ENCODE measurements at regions not wholly inside any gene's neighbourhood (a gene's known extent, or its start where the extent isn't known, plus 50 kb on each side); places are given as distances from the start of the nearest gene placed in this dataset.
"Not testable (repeated sequence)": the region's sequence is repeated elsewhere in the genome, so short reads cannot be mapped to it uniquely, and the experiment has no call there.

DNA sequence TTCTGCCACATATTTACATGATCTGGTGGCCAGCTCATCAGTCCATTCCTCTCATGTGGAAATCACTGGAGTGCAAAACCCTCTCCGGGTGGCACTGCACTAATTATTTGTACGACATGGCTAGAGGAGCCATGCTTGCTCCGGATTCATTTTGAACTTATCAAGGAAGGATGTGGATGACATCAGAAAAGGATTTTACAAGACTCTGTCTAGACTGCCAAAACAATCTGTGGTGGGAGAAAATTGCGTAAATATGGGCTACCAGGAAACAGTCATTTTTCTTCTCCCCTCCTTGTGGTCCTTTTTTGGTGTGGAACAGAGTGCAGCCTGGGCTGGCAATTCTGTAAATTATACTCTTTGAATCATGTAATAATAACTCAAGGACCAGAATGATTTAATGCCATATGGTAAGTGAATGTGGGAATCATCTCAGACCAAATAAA, 123.4 kb upstream of the IFNE start:
- Mint-ChIP-seq H3K4me3 (no peak overlapping the region), H3K27ac (no peak overlapping the region), H3K27me3 (no peaks in the 10 kb centered on the region), H3K9me3 (no peaks in the 10 kb centered on the region), H3K36me3 (ENCODE audit: low read depth) (no peaks in the 10 kb centered on the region), H3K4me1 (ENCODE audit: low read depth) (peaks cover 34% of the 10 kb centered on the region)
- DNase-seq: no peak

- no peak overlapping the region for H3K4me3 Mint-ChIP-seq
- DNase-seq: no peak
- no peaks in the 10 kb centered on the region for H3K36me3 Mint-ChIP-seq (ENCODE audit: low read depth)
- H3K4me1 Mint-ChIP-seq (ENCODE audit: low read depth): peaks cover 55% of the 10 kb centered on the region
- H3K27ac Mint-ChIP-seq: no peak overlapping the region
- no peaks in the 10 kb centered on the region for H3K27me3 Mint-ChIP-seq
- no peaks in the 10 kb centered on the region for H3K9me3 Mint-ChIP-seq
Observed at GRCh38 chr9:21607576-21607975, 125.5 kb upstream of the IFNE start.

- H3K4me1 Mint-ChIP-seq (ENCODE audit: low read depth): peaks cover 56% of the 10 kb centered on the region
Observed at GRCh38 chr9:21608200-21608599, 126.1 kb upstream of the IFNE start.

GRCh38 chr9:21609506-21609905, 127.4 kb upstream of the IFNE start:
- H3K9me3 Mint-ChIP-seq: no peaks in the 10 kb centered on the region
- peaks cover 66% of the 10 kb centered on the region for H3K4me1 Mint-ChIP-seq (ENCODE audit: low read depth)
- H3K4me3 Mint-ChIP-seq: no peak overlapping the region
- DNase-seq: no peak
- H3K27me3 Mint-ChIP-seq: no peaks in the 10 kb centered on the region
- no peak overlapping the region for H3K27ac Mint-ChIP-seq
- H3K36me3 Mint-ChIP-seq (ENCODE audit: low read depth): no peaks in the 10 kb centered on the region

More at GRCh38 chr9:21608200-21608599, 126.1 kb upstream of the IFNE start:
- Mint-ChIP-seq H3K27ac (no peak overlapping the region), H3K36me3 (ENCODE audit: low read depth) (no peaks in the 10 kb centered on the region), H3K4me3 (no peak overlapping the region), H3K27me3 (no peaks in the 10 kb centered on the region), H3K9me3 (no peaks in the 10 kb centered on the region)
- DNase-seq: no peak

DNA sequence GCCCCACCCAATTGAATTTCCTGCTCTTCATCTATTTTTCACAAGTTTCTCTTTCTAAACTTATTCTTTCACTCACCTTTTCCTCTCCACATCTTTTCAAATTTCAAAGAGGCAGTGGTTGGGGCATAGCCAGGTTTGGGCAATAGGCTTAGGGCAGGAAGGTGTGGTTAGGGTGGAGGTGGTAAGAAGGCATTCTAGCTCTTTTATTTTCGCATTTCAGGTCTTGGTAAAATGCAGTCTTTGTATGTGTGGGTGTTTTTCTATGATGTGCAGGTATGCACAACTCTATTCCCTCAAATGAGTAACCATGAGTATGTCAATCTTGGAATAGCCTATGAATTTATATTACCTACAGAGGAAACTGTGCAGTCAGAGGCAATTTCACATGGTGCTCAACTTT, 129.8 kb upstream of the IFNE start:
- H3K4me3 Mint-ChIP-seq: peak overlapping the region; percentile 15
- H3K27me3 Mint-ChIP-seq: no peaks in the 10 kb centered on the region
- H3K27ac Mint-ChIP-seq: peak overlapping the region; percentile 84
- DNase-seq: no peak
- H3K4me1 Mint-ChIP-seq (ENCODE audit: low read depth): peaks cover 81% of the 10 kb centered on the region
- no peaks in the 10 kb centered on the region for H3K36me3 Mint-ChIP-seq (ENCODE audit: low read depth)
- no peaks in the 10 kb centered on the region for H3K9me3 Mint-ChIP-seq

DNA sequence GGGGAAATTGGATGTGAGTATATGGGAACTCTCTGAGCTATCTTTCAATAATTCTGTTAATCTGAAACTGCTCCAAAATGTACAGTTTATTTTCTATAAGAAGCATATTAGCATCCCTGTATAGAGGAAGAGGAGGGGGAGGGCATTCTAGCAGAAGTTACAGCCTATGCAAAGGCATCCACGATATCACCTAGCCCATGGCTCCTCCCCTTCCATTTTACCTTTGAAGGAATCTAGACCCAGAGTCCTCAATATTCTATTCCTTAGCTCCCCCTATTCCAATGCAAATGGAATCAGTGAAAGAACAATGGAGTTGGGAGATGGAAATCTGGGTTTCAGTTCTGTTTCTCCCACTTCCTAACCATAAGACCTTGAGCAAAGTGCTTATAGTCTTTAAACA, 132.9 kb upstream of the IFNE start:
- Mint-ChIP-seq H3K4me1 (ENCODE audit: low read depth) (peaks cover 57% of the 10 kb centered on the region), H3K27me3 (no peaks in the 10 kb centered on the region), H3K9me3 (no peaks in the 10 kb centered on the region), H3K4me3 (no peak overlapping the region), H3K36me3 (ENCODE audit: low read depth) (no peaks in the 10 kb centered on the region), H3K27ac (no peak overlapping the region)
- no peak for DNase-seq

DNA sequence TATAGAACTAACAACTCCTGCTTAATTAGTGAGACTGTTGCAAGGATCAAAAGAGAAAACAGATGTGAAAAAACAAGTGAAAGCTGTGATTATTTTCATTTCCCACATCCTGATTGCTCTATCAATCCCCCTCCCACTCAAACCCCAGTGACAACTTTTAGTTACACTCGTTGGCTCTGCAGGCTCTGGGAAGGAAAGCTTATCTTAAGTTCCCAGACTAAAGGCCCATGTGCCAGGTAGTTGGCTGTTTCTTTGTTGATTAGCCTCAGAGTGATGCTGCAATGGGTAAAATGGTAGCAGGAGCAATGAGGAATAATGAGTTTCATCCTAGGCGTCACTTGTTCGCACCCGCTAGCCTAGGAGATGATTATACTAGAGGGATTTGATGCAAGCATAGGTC, 133.3 kb upstream of the IFNE start:
- H3K27ac Mint-ChIP-seq: no peak overlapping the region

GRCh38 chr9:21616082-21616778, 134.1 kb upstream of the IFNE start:
- no peaks in the 10 kb centered on the region for H3K27me3 Mint-ChIP-seq
- H3K9me3 Mint-ChIP-seq: no peaks in the 10 kb centered on the region
- no peak for DNase-seq
- no peaks in the 10 kb centered on the region for H3K36me3 Mint-ChIP-seq (ENCODE audit: low read depth)
- H3K4me3 Mint-ChIP-seq: no peak overlapping the region
- peaks cover 47% of the 10 kb centered on the region for H3K4me1 Mint-ChIP-seq (ENCODE audit: low read depth)
- H3K27ac Mint-ChIP-seq: no peak overlapping the region

More for the DNA sequence above, 133.3 kb upstream of the IFNE start:
- Mint-ChIP-seq H3K27me3 (no peaks in the 10 kb centered on the region), H3K36me3 (ENCODE audit: low read depth) (no peaks in the 10 kb centered on the region), H3K4me3 (no peak overlapping the region), H3K4me1 (ENCODE audit: low read depth) (peaks cover 55% of the 10 kb centered on the region), H3K9me3 (no peaks in the 10 kb centered on the region)
- no peak for DNase-seq

DNA sequence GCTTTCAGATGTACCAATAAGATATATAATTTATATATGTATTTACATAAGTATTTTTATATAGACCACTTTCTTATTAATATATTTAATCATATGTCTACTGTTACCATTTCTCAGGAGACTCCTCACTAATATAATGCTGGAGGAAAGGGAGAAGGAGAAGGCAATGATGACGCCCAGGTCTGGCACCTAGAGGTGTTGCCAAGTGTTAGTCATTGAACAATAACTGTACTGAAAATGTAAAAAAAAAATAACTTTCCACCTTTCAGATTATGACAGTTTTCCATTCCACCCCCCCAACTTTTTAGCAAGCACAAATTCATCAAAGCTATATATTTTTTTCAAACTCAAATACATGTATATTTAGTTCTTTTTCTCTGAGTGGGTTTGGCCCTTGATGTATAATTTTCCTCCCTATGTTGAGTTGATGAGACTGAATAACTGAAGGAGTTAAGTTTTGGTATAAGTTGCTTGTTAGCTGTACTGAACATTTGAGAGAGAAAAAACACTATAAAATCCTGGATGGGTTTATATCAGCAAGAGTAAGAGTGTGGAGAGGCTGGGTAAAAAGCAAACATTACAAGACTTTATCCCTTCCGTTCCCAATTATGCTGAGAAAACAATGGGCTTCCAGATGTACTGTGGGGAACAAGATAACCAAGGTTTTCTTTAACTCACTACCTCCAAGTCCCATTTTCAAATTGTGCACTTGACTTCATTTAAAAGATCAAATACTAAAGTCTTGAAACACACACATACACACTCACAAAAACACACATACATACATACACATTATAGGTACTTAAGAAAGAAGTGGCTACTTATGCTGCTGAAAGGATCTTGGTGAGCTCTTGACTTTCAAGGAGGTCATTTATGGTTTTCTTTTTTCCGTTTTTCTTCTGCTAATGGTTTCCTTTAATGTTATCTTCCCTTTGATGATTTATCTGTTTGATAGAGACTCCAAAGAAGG, 142.8 kb upstream of the IFNE start:
- DNase-seq: no peak
- Mint-ChIP-seq H3K4me1 (ENCODE audit: low read depth) (peaks cover 35% of the 10 kb centered on the region), H3K36me3 (ENCODE audit: low read depth) (no peaks in the 10 kb centered on the region), H3K27ac (peak overlapping the region; percentile 74), H3K4me3 (peak overlapping the region; percentile 4), H3K27me3 (no peaks in the 10 kb centered on the region), H3K9me3 (peaks cover 7% of the 10 kb centered on the region)

GRCh38 chr9:21626493-21626892, 144.4 kb upstream of the IFNE start:
- H3K36me3 Mint-ChIP-seq (ENCODE audit: low read depth): no peaks in the 10 kb centered on the region
- no peak for DNase-seq
- H3K4me3 Mint-ChIP-seq: no peak overlapping the region
- peaks cover 35% of the 10 kb centered on the region for H3K4me1 Mint-ChIP-seq (ENCODE audit: low read depth)
- no peaks in the 10 kb centered on the region for H3K27me3 Mint-ChIP-seq
- H3K27ac Mint-ChIP-seq: no peak overlapping the region
- peaks cover 7% of the 10 kb centered on the region for H3K9me3 Mint-ChIP-seq

DNA sequence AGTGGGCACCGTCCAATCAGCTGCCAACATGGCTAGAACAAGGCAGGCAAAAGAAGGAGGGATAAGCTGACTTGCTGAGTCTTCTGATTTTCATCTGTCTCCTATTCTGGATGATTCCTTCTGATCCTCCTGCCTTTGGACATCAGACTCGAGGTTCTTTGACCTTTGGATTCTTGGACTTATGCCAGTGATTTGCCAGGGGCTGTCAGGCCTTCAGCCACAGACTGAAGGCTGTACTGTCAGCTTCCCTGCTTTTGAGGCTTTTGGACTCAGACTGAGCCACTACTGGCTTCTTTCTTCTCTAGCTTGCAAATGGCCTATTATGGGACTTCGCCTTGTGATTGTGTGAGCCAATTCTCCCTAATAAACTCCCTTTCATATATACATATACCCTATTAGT, 146.8 kb upstream of the IFNE start:
- not testable (repeated sequence) for H3K4me3 Mint-ChIP-seq; H3K9me3 Mint-ChIP-seq; H3K27ac Mint-ChIP-seq; H3K27me3 Mint-ChIP-seq; DNase-seq; H3K36me3 Mint-ChIP-seq (ENCODE audit: low read depth)
- peaks cover 26% of the 10 kb centered on the region for H3K4me1 Mint-ChIP-seq (ENCODE audit: low read depth)

DNA sequence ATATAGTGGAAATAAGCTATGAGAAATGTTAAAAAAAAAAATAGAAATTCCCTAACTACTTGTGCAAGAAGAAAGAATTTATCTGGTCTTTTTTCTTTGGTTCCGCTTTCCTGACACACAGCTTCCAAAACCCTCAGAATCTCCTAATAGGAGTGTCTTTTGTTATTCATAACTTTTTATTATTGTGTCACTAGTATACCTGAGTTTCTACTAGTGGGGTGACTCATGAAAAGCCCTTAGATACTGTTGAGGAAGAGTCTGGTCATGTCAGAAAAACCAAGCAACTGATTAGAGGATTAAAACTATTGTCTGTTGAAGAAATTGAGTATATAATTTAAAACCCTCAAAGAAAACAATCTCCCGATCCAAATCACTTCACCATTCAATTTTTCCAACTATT, 152.8 kb upstream of the IFNE start:
- H3K27me3 Mint-ChIP-seq: no peaks in the 10 kb centered on the region
- no peak overlapping the region for H3K27ac Mint-ChIP-seq
- H3K9me3 Mint-ChIP-seq: peaks cover 4% of the 10 kb centered on the region
- no peaks in the 10 kb centered on the region for H3K36me3 Mint-ChIP-seq (ENCODE audit: low read depth)
- no peak for DNase-seq
- H3K4me1 Mint-ChIP-seq (ENCODE audit: low read depth): no peaks in the 10 kb centered on the region
- H3K4me3 Mint-ChIP-seq: no peak overlapping the region

GRCh38 chr9:21638104-21638503, 156.0 kb upstream of the IFNE start:
- Mint-ChIP-seq H3K36me3 (ENCODE audit: low read depth) (no peaks in the 10 kb centered on the region), H3K4me3 (no peak overlapping the region), H3K27ac (no peak overlapping the region), H3K27me3 (no peaks in the 10 kb centered on the region), H3K4me1 (ENCODE audit: low read depth) (peaks cover 2% of the 10 kb centered on the region), H3K9me3 (peaks cover 4% of the 10 kb centered on the region)
- DNase-seq: no peak

GRCh38 chr9:21653091-21653490, 149.3 kb upstream of the MTAP start:
- no peak overlapping the region for H3K4me3 Mint-ChIP-seq
- no peak for DNase-seq
- no peak overlapping the region for H3K27ac Mint-ChIP-seq
- peaks cover 14% of the 10 kb centered on the region for H3K9me3 Mint-ChIP-seq
- H3K4me1 Mint-ChIP-seq (ENCODE audit: low read depth): peaks cover 9% of the 10 kb centered on the region
- no peaks in the 10 kb centered on the region for H3K27me3 Mint-ChIP-seq
- H3K36me3 Mint-ChIP-seq (ENCODE audit: low read depth): no peaks in the 10 kb centered on the region

GRCh38 chr9:21653589-21653988, 148.8 kb upstream of the MTAP start:
- no peaks in the 10 kb centered on the region for H3K27me3 Mint-ChIP-seq
- H3K4me1 Mint-ChIP-seq (ENCODE audit: low read depth): peaks cover 9% of the 10 kb centered on the region

More at GRCh38 chr9:21653589-21653988, 148.8 kb upstream of the MTAP start:
- Mint-ChIP-seq H3K4me3 (no peak overlapping the region), H3K27ac (no peak overlapping the region), H3K36me3 (ENCODE audit: low read depth) (no peaks in the 10 kb centered on the region), H3K9me3 (peaks cover 11% of the 10 kb centered on the region)
- DNase-seq: no peak
